Endothelial cell of umbilical vein (primary cell): ENCODE measurements at regions not wholly inside any gene's neighbourhood (a gene's known extent, or its start where the extent isn't known, plus 50 kb on each side); places are given as distances from the start of the nearest gene placed in this dataset.

Source experiments
- CTCF ChIP-seq, 2 donors: IDR thresholded peaks; 1 replicate in 1 of 2; 2 replicates in 1 of 2; pipeline ENCODE4 v1.5.1; 2011; ENCODE audit warnings: low read length in 2 of 2, mild to moderate bottlenecking in 2 of 2, moderate library complexity in 2 of 2, control low read depth in 1 of 2, inconsistent platforms in 1 of 2, low read depth in 1 of 2; ENCODE audit not compliant: insufficient read depth in 1 of 2; ENCODE audit errors: extremely low read depth in 1 of 2
- EZH2 ChIP-seq: IDR thresholded peaks from 2 replicates; pipeline ENCODE4 v1.6.1; 2012; ENCODE audit warnings: borderline replicate concordance, low read depth, mild to moderate bottlenecking, moderate library complexity, low read length, inconsistent platforms; ENCODE audit not compliant: severe bottlenecking
- MAX ChIP-seq: IDR thresholded peaks from 2 replicates; pipeline ENCODE4 v1.6.1; 2011; ENCODE audit not compliant: insufficient read depth, insufficient read length
- POLR2A ChIP-seq: IDR thresholded peaks from 2 replicates; pipeline ENCODE4 v1.6.1; 2012; ENCODE audit warnings: low read depth, mild to moderate bottlenecking, control low read depth, low read length
- POLR2AphosphoS5 ChIP-seq: IDR thresholded peaks from 2 replicates; pipeline ENCODE4 v1.6.1; 2012; ENCODE audit warnings: low read depth, mild to moderate bottlenecking, control low read depth, low read length, moderate library complexity; ENCODE audit not compliant: insufficient read depth

- TF ChIP-seq MAX (no peak), EZH2 (no peak), POLR2A (no peak), POLR2AphosphoS5 (no peak), CTCF (IDR thresholded peaks at IDR 0.05; ENCODE audit: extremely low read depth in 1 of 2, insufficient read depth in 1 of 2, low read depth in 1 of 2, low read length in 2 of 2) (no peak)
Observed at GRCh38 chr7:24403557-24403956, 119.6 kb downstream of the NPY start.
